ENCODE measurements at regions not wholly inside any gene's neighbourhood (a gene's known extent, or its start where the extent isn't known, plus 50 kb on each side); places are given as distances from the start of the nearest gene placed in this dataset.

GRCh38 chr12:91836696-91837095, 308.9 kb downstream of the BTG1 start:
- no peak for DNase-seq

DNA sequence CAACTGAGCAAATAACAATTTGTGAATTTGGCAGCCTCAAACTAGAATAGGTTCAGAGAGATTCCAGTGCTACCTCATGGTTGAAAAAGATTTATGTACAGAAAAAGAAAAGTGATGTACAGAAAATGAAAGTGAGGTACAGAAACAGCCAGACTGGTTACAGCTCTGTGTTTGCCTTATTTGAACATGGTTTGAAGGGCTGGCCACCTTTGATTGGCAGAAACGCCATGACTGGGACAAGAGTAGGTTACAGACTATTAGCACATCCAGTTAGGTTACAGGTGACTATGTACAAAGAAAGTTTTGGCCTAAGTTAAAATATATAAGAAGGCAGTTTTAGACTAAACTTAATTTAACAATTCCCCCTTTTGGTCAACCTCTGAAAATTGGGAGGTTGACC, 309.4 kb downstream of the BTG1 start:
- no peak for DNase-seq

DNA sequence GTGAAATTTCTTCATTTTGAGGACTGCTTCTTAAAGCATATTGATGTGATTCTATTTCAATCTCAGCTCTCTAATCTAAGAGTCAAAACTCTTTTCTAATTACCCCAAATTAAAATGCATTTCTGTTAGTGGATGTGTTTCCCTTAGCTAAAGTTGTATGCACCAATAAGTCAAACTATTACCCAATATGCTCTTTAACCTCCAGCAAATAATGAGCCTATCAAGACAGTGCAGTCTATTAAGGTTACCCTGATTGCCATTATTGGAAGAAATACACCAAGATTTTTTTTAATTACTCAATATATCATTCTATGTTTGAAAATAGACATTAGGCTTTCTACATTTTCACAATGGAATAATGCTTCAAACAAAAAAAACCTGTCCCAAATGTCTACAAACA, 310.0 kb downstream of the BTG1 start:
- DNase-seq: no peak

- DNase-seq: no peak
These were observed 311.8 kb downstream of the BTG1 start for GRCh38 chr12:91833780-91834359.

DNA sequence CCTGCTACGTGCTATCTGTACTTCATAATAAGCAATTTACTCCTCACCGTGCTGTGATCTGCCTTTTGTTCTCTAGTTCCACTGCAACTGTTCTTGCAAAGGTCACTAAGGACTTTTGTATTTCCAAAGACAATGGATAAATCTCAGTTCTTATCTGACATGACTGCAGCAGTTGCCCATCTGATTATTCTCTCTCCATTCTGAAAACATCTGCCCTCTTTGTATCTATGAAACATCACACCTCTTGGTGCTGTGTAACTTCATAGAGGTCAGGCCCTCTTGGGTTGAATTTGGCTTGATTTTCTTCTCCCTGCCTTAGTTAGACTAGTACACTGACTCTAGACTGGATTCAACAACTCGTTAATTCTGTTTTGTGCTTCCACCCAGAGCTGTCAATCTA, 319.6 kb downstream of the BTG1 start:
- no peak for DNase-seq

DNA sequence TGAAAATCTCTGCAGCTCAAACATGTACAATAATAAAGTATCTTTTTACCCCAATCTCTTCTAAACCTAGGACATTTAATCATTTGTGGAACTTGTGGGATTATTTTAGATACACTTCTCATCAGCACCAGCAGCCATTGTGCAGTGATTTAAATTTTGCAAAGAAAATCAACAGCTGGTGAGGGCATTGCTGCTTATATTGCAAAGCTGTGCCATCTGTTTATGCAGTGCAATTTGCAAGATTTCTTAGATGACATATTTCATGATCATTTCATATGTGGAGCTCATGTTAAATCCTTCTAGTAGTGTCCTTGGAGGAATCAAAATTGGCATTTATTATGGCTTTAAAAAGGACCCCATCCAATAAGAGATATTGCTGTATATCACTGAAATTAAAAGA, 320.7 kb downstream of the BTG1 start:
- DNase-seq: no peak

DNA sequence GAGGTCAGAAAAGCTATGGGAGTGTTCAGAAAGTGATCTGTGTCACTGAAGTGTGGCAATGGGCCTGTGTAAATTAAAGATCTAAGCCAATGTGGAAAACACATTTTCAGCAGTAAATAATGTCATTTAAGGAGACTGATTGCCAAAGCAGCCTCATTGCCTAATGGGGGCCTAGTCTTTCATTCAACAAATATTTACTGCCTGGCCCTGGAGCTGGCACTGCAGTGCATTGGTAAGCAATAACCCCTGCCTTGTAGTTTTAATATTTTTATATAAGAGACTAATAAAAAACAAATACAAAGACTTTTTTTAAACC, 326.6 kb downstream of the BTG1 start:
- no peak for DNase-seq

DNA sequence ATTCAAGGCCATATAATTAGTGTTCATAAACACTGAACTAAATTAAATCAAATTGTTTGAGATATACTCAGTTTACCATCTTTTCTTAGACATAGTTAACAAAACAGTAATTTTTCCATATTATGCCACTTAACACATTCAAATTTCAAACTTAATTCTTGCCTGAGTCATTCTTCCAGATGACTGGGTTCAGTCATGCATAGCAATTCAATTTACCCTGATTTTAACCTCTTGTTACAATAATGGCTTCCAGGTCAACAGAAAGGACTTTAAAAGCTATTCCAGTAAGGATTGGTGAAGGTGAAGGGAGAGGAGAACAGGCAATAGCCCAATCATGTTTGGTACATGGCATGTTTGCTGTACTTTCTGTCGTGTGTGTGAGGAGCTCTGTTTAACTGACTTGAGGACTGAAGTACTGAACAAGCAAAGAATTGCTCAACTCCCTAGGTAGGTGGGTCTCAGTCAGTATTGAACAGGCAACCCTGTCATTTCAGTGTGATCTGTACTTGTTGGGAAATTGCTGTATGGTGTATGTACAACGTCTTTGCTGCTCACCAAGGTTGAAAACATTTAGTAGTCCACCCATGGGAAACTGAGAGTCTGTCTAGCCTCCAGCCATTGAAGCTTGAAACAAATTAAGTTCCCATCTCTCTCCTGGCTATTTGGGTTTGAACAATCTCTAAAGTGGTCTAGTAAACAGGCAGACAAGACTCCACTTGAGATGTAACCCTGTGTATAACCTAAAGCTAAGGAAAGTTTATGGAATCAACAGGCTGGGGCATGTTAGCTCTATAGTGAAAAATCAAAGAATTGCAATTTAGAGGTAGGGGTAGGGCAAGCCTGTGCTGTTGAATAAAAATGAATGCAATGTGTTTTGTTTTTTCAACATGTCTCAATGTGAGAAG, 327.2 kb downstream of the BTG1 start:
- no peak for DNase-seq

- DNase-seq: no peak
These were observed 328.1 kb downstream of the BTG1 start for GRCh38 chr12:91817517-91817916.

GRCh38 chr12:91813701-91814100, 331.9 kb downstream of the BTG1 start:
- no peak for DNase-seq

GRCh38 chr12:91811481-91812287, 334.0 kb downstream of the BTG1 start:
- DNase-seq: no peak

DNA sequence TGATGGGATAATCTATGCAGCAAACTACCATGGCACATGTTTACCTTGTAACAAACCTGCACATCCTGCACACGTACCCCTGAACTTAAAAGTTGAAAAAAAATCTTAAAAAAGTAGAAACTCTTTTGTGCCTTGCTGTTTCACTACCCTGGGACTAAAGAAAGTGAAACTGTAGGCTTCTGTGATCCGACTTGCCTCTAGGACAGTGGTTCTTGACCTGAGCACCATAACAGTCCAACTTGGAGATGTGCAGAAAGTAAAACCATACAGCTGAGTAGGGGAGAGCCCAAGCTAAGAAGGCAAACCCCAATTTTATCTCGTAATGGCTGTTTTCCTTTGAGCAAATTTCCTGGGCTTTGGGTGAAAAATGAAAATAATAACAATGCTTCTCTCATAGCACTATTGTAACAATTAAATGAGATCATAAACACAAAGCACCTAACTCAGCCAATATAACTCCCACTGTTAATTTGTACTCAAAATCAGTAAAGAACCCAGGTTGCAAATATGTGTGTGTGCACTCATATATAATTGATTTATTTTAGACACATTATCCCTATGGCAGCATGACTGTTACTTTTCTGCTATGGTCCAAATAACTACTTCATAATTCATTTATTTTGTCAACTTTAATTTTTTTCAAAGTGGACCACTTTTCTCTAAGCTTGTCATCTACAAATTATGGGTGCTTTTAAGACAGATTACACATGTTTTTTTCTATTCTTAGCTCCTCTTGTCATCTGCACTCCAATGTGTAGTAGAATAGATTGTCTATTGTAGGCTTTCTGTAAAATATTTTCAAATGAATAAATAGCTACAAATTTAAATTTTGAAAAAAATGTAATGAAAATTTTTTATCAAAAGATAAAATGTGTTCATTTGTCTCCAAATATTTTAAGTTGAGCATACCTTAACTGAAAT, 334.9 kb downstream of the BTG1 start:
- DNase-seq: no peak

- DNase-seq: no peak
These were observed 335.6 kb downstream of the BTG1 start for GRCh38 chr12:91810077-91810476.

DNA sequence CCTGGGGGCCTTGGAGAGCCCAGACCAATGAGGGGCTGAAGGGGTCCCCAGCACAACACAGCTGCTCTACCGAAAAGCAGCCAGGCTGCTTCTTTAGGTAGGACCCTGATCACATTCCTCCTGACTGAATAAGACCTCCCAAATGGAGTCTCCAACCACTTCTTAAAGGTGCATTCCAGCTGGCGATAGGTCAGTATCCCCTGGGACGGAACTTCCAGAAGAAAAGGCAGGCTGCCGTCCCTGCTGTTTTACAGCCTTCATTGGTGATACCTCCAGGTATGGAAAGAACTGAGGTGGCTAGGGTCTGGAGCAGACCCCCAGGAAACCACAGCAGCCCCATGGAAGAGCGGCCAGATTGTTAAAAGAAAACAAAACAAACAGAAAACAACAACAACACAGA, 340.6 kb downstream of the BTG1 start:
- DNase-seq: no peak

DNA sequence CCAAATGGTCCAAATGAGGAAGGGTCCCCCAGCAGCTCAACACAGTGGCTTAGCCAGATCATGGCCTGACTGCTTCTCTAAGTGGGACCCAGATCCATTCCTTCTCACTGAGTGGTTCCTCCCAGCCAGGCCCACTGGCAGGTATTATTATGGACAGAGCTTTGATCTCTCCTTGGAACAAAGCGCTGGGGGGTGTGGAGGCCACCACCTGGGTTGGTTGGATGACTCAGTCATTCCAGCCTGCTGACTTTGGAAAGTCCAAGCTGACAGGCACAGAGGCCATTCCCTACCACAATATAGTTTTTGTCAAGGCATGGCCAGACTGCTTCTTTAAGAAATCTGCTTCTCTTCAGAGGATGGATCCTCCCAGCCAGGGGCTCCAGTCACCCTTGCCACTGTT, 341.1 kb downstream of the BTG1 start:
- DNase-seq: no peak

- DNase-seq: no peak
These were observed 344.6 kb downstream of the BTG1 start for GRCh38 chr12:91801048-91801447.

- DNase-seq: no peak
These were observed 352.0 kb downstream of the BTG1 start for GRCh38 chr12:91793676-91794075.

DNA sequence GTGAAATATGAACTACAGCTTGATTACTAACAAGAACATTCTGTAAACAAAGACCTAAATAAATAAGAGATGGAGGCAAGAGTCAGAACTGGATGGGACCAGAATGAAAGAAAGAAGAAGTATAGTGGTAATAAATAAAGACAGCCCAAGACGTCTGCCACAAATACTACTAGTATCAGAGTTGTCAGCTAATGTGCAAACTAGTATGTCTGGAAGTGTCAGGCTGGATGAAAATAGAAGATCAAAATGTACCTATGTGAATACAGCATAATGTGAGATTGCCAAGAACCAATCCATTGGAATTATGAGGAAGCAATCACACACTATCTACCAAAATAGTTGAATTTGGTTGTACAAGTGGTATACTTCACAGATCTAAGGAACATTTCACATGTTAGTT, 353.0 kb downstream of the BTG1 start:
- no peak for DNase-seq

GRCh38 chr12:91786499-91787272, 359.0 kb downstream of the BTG1 start:
- DNase-seq: no peak

GRCh38 chr12:91785655-91786498, 359.8 kb downstream of the BTG1 start:
- no peak for DNase-seq

- no peak for DNase-seq
These were observed 364.5 kb downstream of the BTG1 start for GRCh38 chr12:91781114-91781513.
